NB4 (cell line): ENCODE measurements at regions not wholly inside any gene's neighbourhood (a gene's known extent, or its start where the extent isn't known, plus 50 kb on each side); places are given as distances from the start of the nearest gene placed in this dataset.

Source experiments
- DNase-seq: peaks from one replicate; pipeline ENCODE4 v3.0.0; 2010; ENCODE audit warnings: low read depth
- H3K4me3 ChIP-seq: one replicate; pipeline ENCODE4 v1.5.1; 2011; ENCODE audit warnings: mild to moderate bottlenecking, low read depth, low read length, moderate library complexity
- CTCF ChIP-seq: IDR thresholded peaks from one replicate; pipeline ENCODE4 v1.5.1; 2012; ENCODE audit warnings: low read depth, low read length
- MAX ChIP-seq: IDR thresholded peaks from 2 replicates; pipeline ENCODE4 v1.6.1; 2011; ENCODE audit warnings: low read depth, low read length
- MYC ChIP-seq: IDR thresholded peaks from 2 replicates; pipeline ENCODE4 v1.6.1; 2011; ENCODE audit warnings: low read depth, low read length
- POLR2A ChIP-seq: IDR thresholded peaks from 2 replicates; pipeline ENCODE4 v1.6.1; 2011; ENCODE audit warnings: mild to moderate bottlenecking; ENCODE audit not compliant: insufficient read length; ENCODE audit errors: extremely low read depth

- no peak overlapping the region for H3K4me3 ChIP-seq
- peak; percentile 71 for DNase-seq
- TF ChIP-seq CTCF (peak; percentile 80), POLR2A (no peak), MYC (no peak)
Measured at GRCh38 chr13:39144941-39145533, 106.8 kb downstream of the NHLRC3 start.

- no peak overlapping the region for H3K4me3 ChIP-seq
- TF ChIP-seq MAX (0 out of 2 replicates have a peak, but pooled peaks have one; percentile 15), CTCF (no peak)
- peak; percentile 72 for DNase-seq
Measured at GRCh38 chr13:39148513-39148961, 110.3 kb downstream of the NHLRC3 start.

GRCh38 chr13:39149896-39150295, 111.6 kb downstream of the NHLRC3 start:
- DNase-seq = no peak
- H3K4me3 ChIP-seq = no peak overlapping the region
- TF ChIP-seq MAX (no peak), MYC (no peak), POLR2A (no peak), CTCF (no peak)

GRCh38 chr13:39154041-39154440, 115.8 kb downstream of the NHLRC3 start:
- TF ChIP-seq POLR2A = no peak
- TF ChIP-seq CTCF = no peak
- TF ChIP-seq MAX = no peak
- no peak for TF ChIP-seq MYC
- DNase-seq = no peak
- H3K4me3 ChIP-seq = no peak overlapping the region

- TF ChIP-seq MAX (no peak), POLR2A (no peak), MYC (no peak), CTCF (no peak)
- no peak overlapping the region for H3K4me3 ChIP-seq
- no peak for DNase-seq
Measured at GRCh38 chr13:39159393-39159792, 121.1 kb downstream of the NHLRC3 start.

- TF ChIP-seq MYC = no peak
- no peak for TF ChIP-seq CTCF
- no peak for TF ChIP-seq MAX
- TF ChIP-seq POLR2A = no peak
- H3K4me3 ChIP-seq = no peak overlapping the region
- no peak for DNase-seq
Measured at GRCh38 chr13:39159846-39160370, 121.7 kb downstream of the NHLRC3 start.
